DND-41 (cell line): ENCODE measurements at regions not wholly inside any gene's neighbourhood (a gene's known extent, or its start where the extent isn't known, plus 50 kb on each side); places are given as distances from the start of the nearest gene placed in this dataset.

Experiments used
- ATAC-seq: fragments of 200-7000 bp; cut with Tn5 transposase; 3 replicates; pipeline ENCODE4 v1.9.1; 2021; ENCODE audit warnings: low read depth; ENCODE audit not compliant: insufficient read depth
- DNase-seq: peaks from one replicate; pipeline ENCODE4 v3.0.0-alpha.2; 2020
- H2AFZ ChIP-seq: 2 replicates; pipeline ENCODE4 v1.6.0; 2012; ENCODE audit warnings: low read depth, low read length
- H3K27ac ChIP-seq: 2 replicates; pipeline ENCODE4 v1.5.1; 2012; ENCODE audit warnings: low read length, inconsistent platforms
- H3K27me3 ChIP-seq: fragments of 200-600 bp; sonication (generic); 2 replicates; pipeline ENCODE4 v1.6.0; 2012; ENCODE audit warnings: low read length, mild to moderate bottlenecking, inconsistent platforms; ENCODE audit not compliant: insufficient read depth, poor library complexity
- H3K36me3 ChIP-seq: 2 replicates; pipeline ENCODE4 v1.5.1; 2012; ENCODE audit warnings: low read length, inconsistent platforms; ENCODE audit not compliant: insufficient read depth
- H3K4me1 ChIP-seq: 2 replicates; pipeline ENCODE4 v1.5.1; 2012; ENCODE audit warnings: mild to moderate bottlenecking, low read length; ENCODE audit not compliant: insufficient read depth
- H3K4me2 ChIP-seq: 2 replicates; pipeline ENCODE4 v1.6.0; 2012; ENCODE audit warnings: mild to moderate bottlenecking, moderate library complexity, low read length, inconsistent platforms; ENCODE audit not compliant: insufficient read depth
- H3K4me3 ChIP-seq, 2 experiments: fragments of 200-600 bp in 1 of 2; shearing (Covaris generic) in 1 of 2; 2 replicates each; pipeline ENCODE4 v1.5.1; 2012 to 2016; ENCODE audit warnings: inconsistent platforms in 2 of 2, low read length in 2 of 2, mild to moderate bottlenecking in 2 of 2, low read depth in 1 of 2, moderate library complexity in 1 of 2
- H3K79me2 ChIP-seq: 2 replicates; pipeline ENCODE4 v1.6.0; 2012; ENCODE audit warnings: low read length, inconsistent platforms; ENCODE audit not compliant: insufficient read depth
- H3K9ac ChIP-seq: 2 replicates; pipeline ENCODE4 v1.6.0; 2012; ENCODE audit warnings: low read depth, mild to moderate bottlenecking, inconsistent platforms, low read length, moderate library complexity
- H3K9me3 ChIP-seq: 2 replicates; pipeline ENCODE4 v1.5.1; 2012; ENCODE audit warnings: low read length, moderate library complexity, mild to moderate bottlenecking, inconsistent platforms; ENCODE audit not compliant: insufficient read depth, severe bottlenecking
- H4K20me1 ChIP-seq: 2 replicates; pipeline ENCODE4 v1.6.0; 2012; ENCODE audit warnings: low read length; ENCODE audit not compliant: insufficient read depth
- EZH2 ChIP-seq: IDR thresholded peaks from 3 replicates; pipeline ENCODE4 v1.6.1; 2012; ENCODE audit warnings: borderline replicate concordance, low read depth, mild to moderate bottlenecking, moderate library complexity, low read length, inconsistent platforms; ENCODE audit not compliant: severe bottlenecking
- TF ChIP-seq, protein P1 (sequence below): IDR thresholded peaks from 2 replicates; pipeline ENCODE4 v1.5.1; 2012; ENCODE audit warnings: borderline replicate concordance, low read length, moderate library complexity, mild to moderate bottlenecking; ENCODE audit not compliant: poor library complexity, severe bottlenecking; ENCODE audit errors: extremely low read depth

DNA sequence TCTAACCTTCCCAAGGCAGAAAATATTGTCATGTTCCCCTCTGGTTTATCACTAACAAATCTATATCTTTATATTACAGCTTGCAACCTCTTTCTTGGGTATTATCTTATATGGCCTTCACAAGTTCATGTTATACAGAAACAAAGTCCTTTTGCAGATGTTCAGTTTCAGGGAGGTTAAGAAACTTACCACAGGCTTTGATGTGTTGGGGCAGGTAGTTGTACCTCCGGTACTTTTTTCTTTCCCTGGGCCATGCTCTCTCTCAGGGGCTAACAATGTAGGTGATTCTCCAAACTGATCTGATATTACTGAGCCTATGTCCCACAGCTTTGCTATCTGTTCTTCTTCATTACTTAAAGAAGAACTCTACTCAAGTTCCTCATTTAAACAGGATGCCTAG lies 548.9 kb upstream of the SYT4 start:
- no peaks in the 10 kb centered on the region for H3K27me3 ChIP-seq
- ATAC-seq (peak; percentile 56), DNase-seq (no peak)
- no peak overlapping the region for H3K4me3 ChIP-seq
- H3K79me2 ChIP-seq = no peaks in the 10 kb centered on the region
- H2AFZ ChIP-seq = no peak overlapping the region
- TF ChIP-seq, protein P1, sequence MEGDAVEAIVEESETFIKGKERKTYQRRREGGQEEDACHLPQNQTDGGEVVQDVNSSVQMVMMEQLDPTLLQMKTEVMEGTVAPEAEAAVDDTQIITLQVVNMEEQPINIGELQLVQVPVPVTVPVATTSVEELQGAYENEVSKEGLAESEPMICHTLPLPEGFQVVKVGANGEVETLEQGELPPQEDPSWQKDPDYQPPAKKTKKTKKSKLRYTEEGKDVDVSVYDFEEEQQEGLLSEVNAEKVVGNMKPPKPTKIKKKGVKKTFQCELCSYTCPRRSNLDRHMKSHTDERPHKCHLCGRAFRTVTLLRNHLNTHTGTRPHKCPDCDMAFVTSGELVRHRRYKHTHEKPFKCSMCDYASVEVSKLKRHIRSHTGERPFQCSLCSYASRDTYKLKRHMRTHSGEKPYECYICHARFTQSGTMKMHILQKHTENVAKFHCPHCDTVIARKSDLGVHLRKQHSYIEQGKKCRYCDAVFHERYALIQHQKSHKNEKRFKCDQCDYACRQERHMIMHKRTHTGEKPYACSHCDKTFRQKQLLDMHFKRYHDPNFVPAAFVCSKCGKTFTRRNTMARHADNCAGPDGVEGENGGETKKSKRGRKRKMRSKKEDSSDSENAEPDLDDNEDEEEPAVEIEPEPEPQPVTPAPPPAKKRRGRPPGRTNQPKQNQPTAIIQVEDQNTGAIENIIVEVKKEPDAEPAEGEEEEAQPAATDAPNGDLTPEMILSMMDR = no peak
- no peak for TF ChIP-seq EZH2
- H3K9me3 ChIP-seq = no peaks in the 10 kb centered on the region
- H3K27ac ChIP-seq = no peak overlapping the region
- H3K9ac ChIP-seq = no peak overlapping the region
- peaks cover 30% of the 10 kb centered on the region for H3K4me1 ChIP-seq
- no peaks in the 10 kb centered on the region for H4K20me1 ChIP-seq
- H3K4me2 ChIP-seq = no peak overlapping the region
- no peaks in the 10 kb centered on the region for H3K36me3 ChIP-seq

DNA sequence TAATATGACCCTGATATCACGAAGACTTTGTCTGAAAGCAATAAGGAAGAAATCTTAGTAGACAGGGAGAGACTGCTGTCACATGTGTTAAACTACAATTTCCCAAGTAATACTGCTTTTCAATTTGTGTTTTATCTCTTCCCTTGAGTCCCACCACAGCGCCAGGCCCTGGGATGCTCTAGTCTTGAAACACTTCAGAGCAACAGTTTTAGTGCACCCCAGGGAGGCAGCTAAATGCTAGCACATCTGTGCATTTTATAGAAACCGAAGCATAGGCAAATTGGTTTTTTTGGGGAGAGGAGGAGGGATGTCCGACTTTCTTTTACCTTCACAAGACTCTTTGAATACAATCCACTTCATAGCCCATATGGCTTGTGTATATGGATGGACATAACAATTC lies 550.0 kb upstream of the SYT4 start:
- Histone ChIP-seq H3K4me2 (no peak overlapping the region), H2AFZ (no peak overlapping the region), H3K9me3 (no peaks in the 10 kb centered on the region), H3K36me3 (no peaks in the 10 kb centered on the region), H3K9ac (no peak overlapping the region), H3K4me3 (no peak overlapping the region), H4K20me1 (no peaks in the 10 kb centered on the region), H3K27ac (no peak overlapping the region), H3K79me2 (no peaks in the 10 kb centered on the region), H3K4me1 (peaks cover 26% of the 10 kb centered on the region), H3K27me3 (no peaks in the 10 kb centered on the region)
- DNase-seq = no peak
- no peak for ATAC-seq
- TF ChIP-seq, protein P1 = no peak
- TF ChIP-seq EZH2 = no peak

DNA sequence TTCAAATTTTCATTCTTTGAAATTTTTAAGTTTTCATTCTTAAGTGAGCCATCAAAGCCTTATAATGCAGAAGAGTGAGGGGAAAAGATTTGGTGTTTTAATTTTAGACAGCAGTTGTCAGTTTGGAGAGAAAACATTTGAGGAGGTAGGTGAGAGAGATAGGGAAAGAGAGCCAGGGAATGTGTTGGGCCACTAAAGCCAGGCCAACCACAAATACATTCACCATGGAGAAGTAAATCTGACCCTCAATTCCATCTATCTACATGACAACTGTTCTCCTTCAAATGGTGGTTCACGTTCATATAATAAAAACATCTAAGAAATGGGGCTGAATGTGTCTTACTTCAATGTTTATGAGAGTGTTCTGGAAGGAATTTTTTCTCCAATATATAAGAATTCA lies 553.0 kb upstream of the SYT4 start:
- no peak overlapping the region for H3K4me3 ChIP-seq
- DNase-seq (no peak), ATAC-seq (no peak)
- no peak for TF ChIP-seq EZH2
- TF ChIP-seq, protein P1 = no peak
- no peaks in the 10 kb centered on the region for H4K20me1 ChIP-seq
- no peaks in the 10 kb centered on the region for H3K9me3 ChIP-seq
- no peak overlapping the region for H3K4me2 ChIP-seq
- H3K9ac ChIP-seq = no peak overlapping the region
- H3K36me3 ChIP-seq = no peaks in the 10 kb centered on the region
- no peak overlapping the region for H2AFZ ChIP-seq
- no peaks in the 10 kb centered on the region for H3K27me3 ChIP-seq
- H3K79me2 ChIP-seq = no peaks in the 10 kb centered on the region
- no peak overlapping the region for H3K27ac ChIP-seq
- H3K4me1 ChIP-seq = peaks cover 12% of the 10 kb centered on the region; the same call in 1 of the 2 replicates

DNA sequence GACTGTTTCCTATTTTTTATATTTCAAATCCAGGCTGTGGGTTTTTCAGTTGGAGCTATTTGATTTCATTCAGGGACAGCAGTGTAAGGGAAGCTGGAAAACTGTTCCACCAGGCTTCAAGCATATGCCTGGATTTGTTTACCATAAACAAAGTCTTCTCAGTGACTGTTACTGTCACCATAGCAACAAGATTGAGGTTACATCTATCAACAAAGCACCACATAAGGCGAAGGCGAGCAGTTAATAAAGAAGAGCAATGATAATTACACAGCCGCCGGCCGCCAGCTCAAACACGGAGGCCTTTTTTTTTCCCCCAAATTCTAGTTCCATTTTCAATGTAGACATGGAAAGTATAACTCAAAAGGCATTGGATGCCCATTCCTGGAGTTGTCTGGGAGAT lies 553.7 kb upstream of the SYT4 start:
- DNase-seq = no peak

More for the DNA sequence above, 553.7 kb upstream of the SYT4 start:
- no peak overlapping the region for H3K9ac ChIP-seq
- no peaks in the 10 kb centered on the region for H3K27me3 ChIP-seq
- H3K4me3 ChIP-seq = no peak overlapping the region
- TF ChIP-seq, protein P1 = no peak
- no peak for TF ChIP-seq EZH2
- no peak overlapping the region for H3K4me2 ChIP-seq
- ATAC-seq = no peak
- H3K79me2 ChIP-seq = no peaks in the 10 kb centered on the region
- no peaks in the 10 kb centered on the region for H3K9me3 ChIP-seq
- H2AFZ ChIP-seq = no peak overlapping the region
- H3K4me1 ChIP-seq = peaks cover 8% of the 10 kb centered on the region; the same call in 1 of the 2 replicates
- no peak overlapping the region for H3K27ac ChIP-seq
- H4K20me1 ChIP-seq = no peaks in the 10 kb centered on the region
- H3K36me3 ChIP-seq = no peaks in the 10 kb centered on the region
